ENCODE measurements at regions not wholly inside any gene's neighbourhood (a gene's known extent, or its start where the extent isn't known, plus 50 kb on each side); places are given as distances from the start of the nearest gene placed in this dataset.

- Histone ChIP-seq H3K27ac (ENCODE audit: low read length) (no peak overlapping the region), H3K4me3 (ENCODE audit: low read depth in 1 of 2, low read length in 2 of 2) (no peak overlapping the region), H3K4me1 (ENCODE audit: control insufficient read depth in 1 of 2, insufficient read depth in 2 of 2, low read length in 2 of 2) (no peaks in the 10 kb centered on the region), H3K36me3 (ENCODE audit: control insufficient read depth in 1 of 2, insufficient read depth in 2 of 2, low read length in 2 of 2) (no peaks in the 10 kb centered on the region), H3K27me3 (ENCODE audit: low read depth, low read length) (no peaks in the 10 kb centered on the region), H3K9me3 (ENCODE audit: control insufficient read depth in 1 of 2, low read length in 2 of 2) (no peaks in the 10 kb centered on the region)
Observed at GRCh38 chr22:49247194-49247924, 580.3 kb downstream of the BRD1 start.

DNA sequence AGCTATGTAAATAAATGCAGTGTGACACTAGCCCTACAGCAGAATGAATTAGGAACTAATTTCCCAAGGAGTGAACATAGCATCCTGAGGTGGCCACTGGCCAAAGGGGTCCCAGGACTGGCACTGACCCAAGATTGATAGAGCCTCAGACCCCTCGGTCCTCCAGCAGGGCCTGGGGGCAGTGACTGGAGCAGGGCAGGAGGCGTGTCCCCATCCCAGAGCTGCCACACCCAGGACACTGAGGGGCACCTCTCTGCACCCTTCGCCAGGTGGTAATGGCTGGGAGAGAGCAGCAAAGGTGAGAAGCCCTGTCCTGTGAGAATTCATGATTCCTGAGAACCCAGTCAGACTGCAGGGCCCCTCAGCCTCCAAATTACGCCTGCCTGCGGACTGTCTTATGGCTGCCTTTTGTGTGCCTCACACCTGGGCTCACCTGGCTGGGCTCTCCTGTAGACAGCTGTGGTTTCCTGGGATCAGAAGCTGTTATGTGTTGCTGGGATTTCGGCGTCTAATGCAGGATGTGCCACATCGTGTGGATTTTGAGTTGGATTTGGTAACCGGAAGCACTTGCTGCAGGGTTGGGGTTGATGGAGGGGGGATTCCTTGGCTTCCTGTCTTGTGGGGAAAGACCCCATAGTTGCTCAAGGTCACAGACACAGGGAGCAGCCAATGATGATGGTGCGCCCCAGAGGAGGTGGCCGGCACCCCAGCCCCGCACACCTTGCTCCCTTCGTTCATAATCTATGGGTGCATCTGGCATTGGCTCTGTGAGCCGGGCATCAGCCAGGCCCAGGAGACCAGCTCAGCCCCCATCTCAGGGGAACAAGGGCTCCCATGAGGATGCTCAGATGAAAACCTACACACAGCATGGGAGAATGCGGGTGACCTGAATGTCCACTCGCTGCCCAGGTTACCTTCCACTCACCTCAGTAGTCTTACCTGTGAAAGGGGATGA, 582.9 kb downstream of the BRD1 start:
- H3K27ac ChIP-seq (ENCODE audit: low read length) = no peak overlapping the region
- H3K9me3 ChIP-seq (ENCODE audit: control insufficient read depth in 1 of 2, low read length in 2 of 2) = no peaks in the 10 kb centered on the region
- no peaks in the 10 kb centered on the region for H3K4me1 ChIP-seq (ENCODE audit: control insufficient read depth in 1 of 2, insufficient read depth in 2 of 2, low read length in 2 of 2)
- H3K4me3 ChIP-seq (ENCODE audit: low read depth in 1 of 2, low read length in 2 of 2) = no peak overlapping the region
- no peaks in the 10 kb centered on the region for H3K27me3 ChIP-seq (ENCODE audit: low read depth, low read length)
- H3K36me3 ChIP-seq (ENCODE audit: control insufficient read depth in 1 of 2, insufficient read depth in 2 of 2, low read length in 2 of 2) = no peaks in the 10 kb centered on the region

GRCh38 chr22:49243965-49244364, 583.7 kb downstream of the BRD1 start:
- H3K4me1 ChIP-seq (ENCODE audit: control insufficient read depth in 1 of 2, insufficient read depth in 2 of 2, low read length in 2 of 2) = no peaks in the 10 kb centered on the region
- H3K27me3 ChIP-seq (ENCODE audit: low read depth, low read length) = no peaks in the 10 kb centered on the region
- no peaks in the 10 kb centered on the region for H3K36me3 ChIP-seq (ENCODE audit: control insufficient read depth in 1 of 2, insufficient read depth in 2 of 2, low read length in 2 of 2)
- H3K9me3 ChIP-seq (ENCODE audit: control insufficient read depth in 1 of 2, low read length in 2 of 2) = no peaks in the 10 kb centered on the region
- H3K27ac ChIP-seq (ENCODE audit: low read length) = no peak overlapping the region
- H3K4me3 ChIP-seq (ENCODE audit: low read depth in 1 of 2, low read length in 2 of 2) = no peak overlapping the region

DNA sequence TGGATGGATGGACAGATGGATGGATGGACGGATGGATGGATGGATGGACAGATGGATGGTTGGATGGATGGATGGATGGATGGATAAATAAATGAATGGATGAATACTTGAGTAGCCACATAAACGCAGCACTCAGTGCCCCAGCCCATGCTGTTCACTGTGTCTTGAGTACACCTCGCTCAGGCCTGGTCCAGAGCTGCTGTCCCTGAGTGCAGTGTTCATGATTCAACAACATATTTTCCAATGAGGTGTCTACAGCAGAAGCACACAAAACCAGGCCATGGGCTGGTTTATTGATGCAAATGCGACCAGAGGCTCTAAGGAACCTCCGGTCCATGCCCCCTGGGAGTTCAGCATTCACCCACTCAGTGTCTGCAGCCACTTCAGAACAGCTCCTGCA, 584.3 kb downstream of the BRD1 start:
- H3K27ac ChIP-seq (ENCODE audit: low read length) = no peak overlapping the region
- H3K4me3 ChIP-seq (ENCODE audit: low read depth in 1 of 2, low read length in 2 of 2) = no peak overlapping the region
- no peaks in the 10 kb centered on the region for H3K4me1 ChIP-seq (ENCODE audit: control insufficient read depth in 1 of 2, insufficient read depth in 2 of 2, low read length in 2 of 2)
- H3K9me3 ChIP-seq (ENCODE audit: control insufficient read depth in 1 of 2, low read length in 2 of 2) = no peaks in the 10 kb centered on the region
- no peaks in the 10 kb centered on the region for H3K27me3 ChIP-seq (ENCODE audit: low read depth, low read length)
- no peaks in the 10 kb centered on the region for H3K36me3 ChIP-seq (ENCODE audit: control insufficient read depth in 1 of 2, insufficient read depth in 2 of 2, low read length in 2 of 2)

DNA sequence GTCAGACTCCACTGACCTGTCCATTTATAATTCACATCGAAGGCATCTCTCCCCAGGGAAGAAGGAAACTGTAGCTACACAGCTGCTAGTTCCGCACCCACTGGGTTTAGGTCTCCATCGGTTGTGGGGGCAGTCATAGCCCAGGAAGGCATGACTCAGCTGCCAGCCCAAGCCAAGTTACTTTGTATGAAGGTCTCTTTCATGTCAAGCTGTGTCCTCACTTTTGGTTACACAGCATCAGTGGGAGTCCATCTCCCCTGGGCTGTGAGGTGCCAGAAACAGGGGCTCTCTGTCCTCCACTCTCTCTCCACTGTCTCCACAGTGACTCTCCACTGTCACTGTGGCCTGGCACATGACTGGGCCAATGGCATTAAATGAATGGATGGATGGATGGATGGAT, 585.2 kb downstream of the BRD1 start:
- Histone ChIP-seq H3K4me3 (ENCODE audit: low read depth in 1 of 2, low read length in 2 of 2) (no peak overlapping the region), H3K9me3 (ENCODE audit: control insufficient read depth in 1 of 2, low read length in 2 of 2) (no peaks in the 10 kb centered on the region), H3K4me1 (ENCODE audit: control insufficient read depth in 1 of 2, insufficient read depth in 2 of 2, low read length in 2 of 2) (no peaks in the 10 kb centered on the region), H3K27me3 (ENCODE audit: low read depth, low read length) (no peaks in the 10 kb centered on the region), H3K36me3 (ENCODE audit: control insufficient read depth in 1 of 2, insufficient read depth in 2 of 2, low read length in 2 of 2) (no peaks in the 10 kb centered on the region), H3K27ac (ENCODE audit: low read length) (no peak overlapping the region)

DNA sequence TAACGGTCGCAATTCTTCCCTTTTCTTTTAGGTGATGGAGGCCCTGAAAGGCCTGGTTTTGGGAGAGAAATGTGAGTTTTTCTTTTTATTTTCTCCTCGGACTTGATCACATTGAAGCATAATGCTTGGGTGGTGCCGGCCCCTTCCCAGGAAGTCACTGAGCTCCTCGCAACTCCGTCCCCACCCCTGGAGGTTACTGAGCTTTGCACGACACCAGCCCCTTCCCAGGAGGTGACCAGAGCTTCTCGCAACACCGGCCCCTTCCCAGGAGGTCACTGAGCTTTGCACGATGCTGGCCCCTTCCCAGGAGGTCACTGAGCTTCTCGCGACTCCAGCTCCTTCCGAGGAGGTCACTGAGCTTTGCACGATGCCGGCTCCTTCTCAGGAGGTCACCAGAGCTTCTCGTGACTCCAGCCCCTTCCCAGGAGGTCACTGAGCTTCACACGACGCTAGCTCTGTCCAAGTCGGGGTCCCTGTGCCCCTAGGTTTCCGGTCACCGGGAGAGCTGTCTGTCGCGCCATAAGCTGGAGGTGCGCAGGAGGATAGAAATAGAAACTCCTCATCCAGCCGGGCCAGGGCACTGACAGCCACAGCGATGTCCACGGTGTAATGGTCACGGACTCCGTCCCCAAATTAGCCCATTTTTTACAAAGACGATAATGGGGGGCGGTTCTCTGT, 586.4 kb downstream of the BRD1 start:
- Histone ChIP-seq H3K4me1 (ENCODE audit: control insufficient read depth in 1 of 2, insufficient read depth in 2 of 2, low read length in 2 of 2) (no peaks in the 10 kb centered on the region), H3K36me3 (ENCODE audit: control insufficient read depth in 1 of 2, insufficient read depth in 2 of 2, low read length in 2 of 2) (no peaks in the 10 kb centered on the region), H3K27me3 (ENCODE audit: low read depth, low read length) (no peaks in the 10 kb centered on the region), H3K9me3 (ENCODE audit: control insufficient read depth in 1 of 2, low read length in 2 of 2) (no peaks in the 10 kb centered on the region), H3K27ac (ENCODE audit: low read length) (no peak overlapping the region), H3K4me3 (ENCODE audit: low read depth in 1 of 2, low read length in 2 of 2) (no peak overlapping the region)

DNA sequence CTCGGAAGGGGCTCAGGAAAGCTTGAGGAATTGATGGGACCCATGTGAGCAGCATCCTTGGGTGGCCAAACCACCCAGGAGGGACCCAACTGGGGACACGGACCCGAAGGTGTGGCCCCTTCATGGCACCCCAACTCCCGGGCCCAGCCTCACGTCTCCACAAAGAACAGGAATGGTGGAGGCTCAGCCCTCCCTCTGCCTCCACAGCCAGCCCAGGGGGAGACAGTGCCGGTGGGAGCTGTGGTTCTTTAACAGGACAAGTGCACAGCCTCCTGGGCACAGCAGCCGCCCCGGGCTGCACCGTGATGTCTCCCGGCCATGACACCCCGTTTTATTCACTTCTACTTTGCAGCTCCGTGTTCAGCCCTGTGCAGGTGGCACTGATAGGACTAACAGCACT, 587.2 kb downstream of the BRD1 start:
- no peaks in the 10 kb centered on the region for H3K27me3 ChIP-seq (ENCODE audit: low read depth, low read length)

GRCh38 chr22:49240016-49240380, 587.7 kb downstream of the BRD1 start:
- Histone ChIP-seq H3K27ac (ENCODE audit: low read length) (no peak overlapping the region), H3K9me3 (ENCODE audit: control insufficient read depth in 1 of 2, low read length in 2 of 2) (no peaks in the 10 kb centered on the region), H3K4me3 (ENCODE audit: low read depth in 1 of 2, low read length in 2 of 2) (no peak overlapping the region), H3K4me1 (ENCODE audit: control insufficient read depth in 1 of 2, insufficient read depth in 2 of 2, low read length in 2 of 2) (no peaks in the 10 kb centered on the region), H3K27me3 (ENCODE audit: low read depth, low read length) (no peaks in the 10 kb centered on the region), H3K36me3 (ENCODE audit: control insufficient read depth in 1 of 2, insufficient read depth in 2 of 2, low read length in 2 of 2) (no peaks in the 10 kb centered on the region)

More for the DNA sequence above, 587.2 kb downstream of the BRD1 start:
- H3K4me3 ChIP-seq (ENCODE audit: low read depth in 1 of 2, low read length in 2 of 2) = no peak overlapping the region
- no peaks in the 10 kb centered on the region for H3K4me1 ChIP-seq (ENCODE audit: control insufficient read depth in 1 of 2, insufficient read depth in 2 of 2, low read length in 2 of 2)
- no peaks in the 10 kb centered on the region for H3K9me3 ChIP-seq (ENCODE audit: control insufficient read depth in 1 of 2, low read length in 2 of 2)
- H3K27ac ChIP-seq (ENCODE audit: low read length) = no peak overlapping the region
- no peaks in the 10 kb centered on the region for H3K36me3 ChIP-seq (ENCODE audit: control insufficient read depth in 1 of 2, insufficient read depth in 2 of 2, low read length in 2 of 2)

GRCh38 chr22:49239264-49240015, 588.2 kb downstream of the BRD1 start:
- H3K9me3 ChIP-seq (ENCODE audit: control insufficient read depth in 1 of 2, low read length in 2 of 2) = no peaks in the 10 kb centered on the region
- no peaks in the 10 kb centered on the region for H3K4me1 ChIP-seq (ENCODE audit: control insufficient read depth in 1 of 2, insufficient read depth in 2 of 2, low read length in 2 of 2)
- H3K27ac ChIP-seq (ENCODE audit: low read length) = no peak overlapping the region
- H3K27me3 ChIP-seq (ENCODE audit: low read depth, low read length) = no peaks in the 10 kb centered on the region
- no peak overlapping the region for H3K4me3 ChIP-seq (ENCODE audit: low read depth in 1 of 2, low read length in 2 of 2)
- H3K36me3 ChIP-seq (ENCODE audit: control insufficient read depth in 1 of 2, insufficient read depth in 2 of 2, low read length in 2 of 2) = no peaks in the 10 kb centered on the region

GRCh38 chr22:49238181-49239141, 589.2 kb downstream of the BRD1 start:
- Histone ChIP-seq H3K4me1 (ENCODE audit: control insufficient read depth in 1 of 2, insufficient read depth in 2 of 2, low read length in 2 of 2) (no peaks in the 10 kb centered on the region), H3K9me3 (ENCODE audit: control insufficient read depth in 1 of 2, low read length in 2 of 2) (no peaks in the 10 kb centered on the region), H3K27ac (ENCODE audit: low read length) (no peak overlapping the region), H3K4me3 (ENCODE audit: low read depth in 1 of 2, low read length in 2 of 2) (no peak overlapping the region), H3K27me3 (ENCODE audit: low read depth, low read length) (no peaks in the 10 kb centered on the region), H3K36me3 (ENCODE audit: control insufficient read depth in 1 of 2, insufficient read depth in 2 of 2, low read length in 2 of 2) (no peaks in the 10 kb centered on the region)

Measured in muscle layer of duodenum (tissue), 2 donors.